Esophagus muscularis mucosa (tissue), 4 donors: ENCODE measurements at regions not wholly inside any gene's neighbourhood (a gene's known extent, or its start where the extent isn't known, plus 50 kb on each side); places are given as distances from the start of the nearest gene placed in this dataset.

Experiments
- DNase-seq: peaks from one replicate; pipeline ENCODE4 v3.0.0-alpha.2; 2017; ENCODE audit errors: extremely low spot score
- H3K27ac ChIP-seq, 4 donors: fragments of 200-600 bp; sonication (generic); replicated peaks in 1 of 4; 1 replicate in 3 of 4; 2 replicates in 1 of 4; pipeline ENCODE4 v1.5.1; 2016 to 2019; ENCODE audit warnings: mild to moderate bottlenecking in 1 of 4
- H3K27me3 ChIP-seq, 4 donors: fragments of 200-600 bp; sonication (generic); one replicate each; pipeline versions ENCODE4 v1.5.1 to v1.6.0; 2016 to 2019
- H3K36me3 ChIP-seq, 4 donors: fragments of 200-600 bp; sonication (generic); one replicate each; pipeline ENCODE4 v1.5.1; 2016 to 2019
- H3K4me1 ChIP-seq, 4 donors: fragments of 200-600 bp; sonication (generic); one replicate each; pipeline ENCODE4 v1.5.1; 2016 to 2019
- H3K4me3 ChIP-seq, 4 donors: fragments of 200-600 bp; sonication (generic); 1 replicate in 2 of 4; 2 replicates in 2 of 4; pipeline ENCODE4 v1.5.1; 2016 to 2019; ENCODE audit warnings: mild to moderate bottlenecking in 4 of 4, moderate library complexity in 1 of 4
- H3K9me3 ChIP-seq, 4 donors: fragments of 200-600 bp; sonication (generic); 1 replicate in 3 of 4; 2 replicates in 1 of 4; pipeline ENCODE4 v1.5.1; 2016 to 2019
- CTCF ChIP-seq, 3 experiments: fragments of 200-600 bp in 2 of 3; fragments of 450-650 bp in 1 of 3; sonication (generic) in 2 of 3; IDR thresholded peaks; one replicate each; pipeline ENCODE4 v1.5.1; 2017 to 2019; ENCODE audit warnings: antibody characterized with exemption in 3 of 3, mild to moderate bottlenecking in 2 of 3, moderate library complexity in 1 of 3
- EP300 ChIP-seq: sonication (generic); formaldehyde crosslinking; IDR thresholded peaks from one replicate; pipeline ENCODE4 v1.6.1; 2017; ENCODE audit warnings: antibody characterized with exemption
- POLR2A ChIP-seq: fragments of 450-650 bp; IDR thresholded peaks from one replicate; pipeline ENCODE4 v1.6.1; 2017; ENCODE audit warnings: antibody characterized with exemption, moderate library complexity, mild to moderate bottlenecking, low read depth
- POLR2AphosphoS5 ChIP-seq, 2 donors: sonication (generic); formaldehyde crosslinking; IDR thresholded peaks; one replicate each; pipeline ENCODE4 v1.6.1; 2017; ENCODE audit warnings: antibody characterized with exemption in 2 of 2
- WGBS: methylation state at CpG from one replicate; pipeline ENCODE4 v1.1.5; 2018; 5-methylcytosine and 5-hydroxymethylcytosine counted together
- intact Hi-C: fragments of 100-400 bp; cut with DNase I; formaldehyde crosslinking; loops from one replicate; pipeline ENCODE4 v1.15.1; 2023

- DNase-seq: no peak
Measured at GRCh38 chr7:47724335-47724982, 142.5 kb upstream of the TNS3 start.

GRCh38 chr7:47722126-47722525, 140.2 kb upstream of the TNS3 start:
- Histone ChIP-seq H3K27me3 (no peaks in the 10 kb centered on the region), H3K4me3 (no peak overlapping the region), H3K4me1 (peaks cover 4 to 16% (median 13%) of the 10 kb centered on the region in 4 donors), H3K36me3 (no peaks in the 10 kb centered on the region), H3K27ac (no peak overlapping the region), H3K9me3 (no peaks in the 10 kb centered on the region)
- TF ChIP-seq POLR2A (no peak), EP300 (no peak), POLR2AphosphoS5 (IDR thresholded peaks at IDR 0.05) (no peak), CTCF (IDR thresholded peaks at IDR 0.05) (no peak)
- WGBS: 97% methylated on average over 8 of the region's 8 CpGs
- DNase-seq: no peak
- intact Hi-C loops: no loop called here

More at GRCh38 chr7:47724335-47724982, 142.5 kb upstream of the TNS3 start:
- TF ChIP-seq CTCF (IDR thresholded peaks at IDR 0.05): no peak
- no peak for TF ChIP-seq EP300
- no peak for TF ChIP-seq POLR2A
- no peak for TF ChIP-seq POLR2AphosphoS5 (IDR thresholded peaks at IDR 0.05)
- intact Hi-C loops: no loop called here
- Histone ChIP-seq H3K36me3 (no peaks in the 10 kb centered on the region), H3K4me3 (no peak overlapping the region), H3K27me3 (no peaks in the 10 kb centered on the region), H3K27ac (no peak overlapping the region), H3K9me3 (no peaks in the 10 kb centered on the region), H3K4me1 (peaks cover 4 to 16% (median 13%) of the 10 kb centered on the region in 4 donors)
- WGBS: 92% methylated on average over 9 of the region's 12 CpGs

GRCh38 chr7:47721670-47722069, 139.8 kb upstream of the TNS3 start:
- no peak for DNase-seq
- 81% methylated on average over 5 of the region's 9 CpGs for WGBS
- Histone ChIP-seq H3K9me3 (no peaks in the 10 kb centered on the region), H3K36me3 (no peaks in the 10 kb centered on the region), H3K27ac (no peak overlapping the region), H3K27me3 (no peaks in the 10 kb centered on the region), H3K4me1 (peaks cover 4 to 16% (median 13%) of the 10 kb centered on the region in 4 donors), H3K4me3 (no peak overlapping the region)
- TF ChIP-seq CTCF (IDR thresholded peaks at IDR 0.05) (no peak), POLR2AphosphoS5 (IDR thresholded peaks at IDR 0.05) (no peak), POLR2A (no peak), EP300 (no peak)
- intact Hi-C loops: no loop called here

- H3K27ac ChIP-seq: peak overlapping the region in 1 of 4 donors; percentile 49
- 89% methylated on average over 8 of the region's 8 CpGs for WGBS
- intact Hi-C loops: no loop called here
- no peaks in the 10 kb centered on the region for H3K9me3 ChIP-seq
- H3K4me1 ChIP-seq: peaks cover 4 to 16% (median 13%) of the 10 kb centered on the region in 4 donors
- no peak for TF ChIP-seq POLR2A
- no peak for TF ChIP-seq EP300
- no peak for TF ChIP-seq POLR2AphosphoS5 (IDR thresholded peaks at IDR 0.05)
- TF ChIP-seq CTCF (IDR thresholded peaks at IDR 0.05): no peak
- H3K27me3 ChIP-seq: no peaks in the 10 kb centered on the region
- no peak overlapping the region for H3K4me3 ChIP-seq
- no peaks in the 10 kb centered on the region for H3K36me3 ChIP-seq
- peak; percentile 83 for DNase-seq
Measured at GRCh38 chr7:47720907-47721244, 139.0 kb upstream of the TNS3 start.
